ENCODE measurements at regions not wholly inside any gene's neighbourhood (a gene's known extent, or its start where the extent isn't known, plus 50 kb on each side); places are given as distances from the start of the nearest gene placed in this dataset.

DNA sequence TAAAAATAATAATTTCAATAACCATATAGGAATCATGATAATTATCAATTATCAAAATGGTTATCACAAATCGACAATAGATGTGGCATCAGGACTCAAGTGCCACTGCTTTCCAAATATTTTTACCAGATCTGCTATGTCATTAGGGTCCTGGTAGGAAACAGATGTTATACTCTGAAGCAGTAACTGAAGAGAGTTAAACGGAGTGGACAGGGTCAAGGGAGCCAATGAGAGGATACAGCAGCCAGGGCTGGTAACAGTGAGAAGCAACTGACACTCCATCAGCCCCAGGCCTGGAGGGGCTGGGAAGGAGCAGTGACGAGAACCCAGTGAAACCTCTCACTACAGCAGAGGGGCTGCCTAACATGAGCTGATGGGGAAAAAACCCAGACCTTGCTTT, 322.4 kb downstream of the NPR3 start:
- TF ChIP-seq EZH2phosphoT487 (IDR thresholded peaks at IDR 0.05; ENCODE audit: insufficient read depth, low read depth) (no peak), EZH2 (IDR thresholded peaks at IDR 0.05; ENCODE audit: insufficient read depth, poor library complexity, severe bottlenecking) (no peak)
